ENCODE measurements at regions not wholly inside any gene's neighbourhood (a gene's known extent, or its start where the extent isn't known, plus 50 kb on each side); places are given as distances from the start of the nearest gene placed in this dataset.

DNA sequence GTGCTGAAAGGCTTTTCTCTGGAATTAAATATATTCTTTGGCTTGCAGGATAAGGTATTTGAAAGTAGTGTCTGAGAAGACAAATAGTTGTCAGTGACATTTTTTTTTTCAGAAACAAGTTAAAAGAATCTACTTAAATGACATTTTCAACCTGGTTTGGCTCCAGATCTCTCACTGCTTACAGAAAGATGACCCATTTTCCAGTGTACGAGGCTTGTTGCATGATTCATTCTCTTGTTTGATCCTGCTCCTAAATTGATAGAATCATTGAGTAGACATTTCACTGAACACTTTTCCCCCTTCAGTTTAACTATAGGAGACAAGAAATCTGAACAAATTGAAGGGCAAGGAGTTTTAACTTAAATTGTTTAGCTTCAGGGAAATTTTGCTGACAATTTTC lies 546.1 kb downstream of the ZNF608 start:
- DNase-seq (ENCODE audit: low read depth, low spot score) = no peak
- H3K27ac ChIP-seq (ENCODE audit: insufficient read depth, low read depth, low read length) = no peak overlapping the region
- H3K79me2 ChIP-seq (ENCODE audit: control insufficient read depth, insufficient read depth, low read length) = no peaks in the 10 kb centered on the region
- H3K36me3 ChIP-seq (ENCODE audit: control insufficient read depth in 2 of 2, extremely low read depth in 1 of 2, insufficient read depth in 2 of 2, low read length in 2 of 2) = no peaks in the 10 kb centered on the region
- CTCF ChIA-PET = no interaction called here
- H3K9me3 ChIP-seq (replicated peaks; ENCODE audit: control insufficient read depth, insufficient read depth, low read length) = no peaks in the 10 kb centered on the region
- no peak overlapping the region for H3K9ac ChIP-seq (replicated peaks; ENCODE audit: extremely low read depth, insufficient read depth, low read length)
- no peak for FAIRE-seq
- no peak overlapping the region for H2AFZ ChIP-seq (ENCODE audit: low read depth, low read length)
- H4K20me1 ChIP-seq (replicated peaks; ENCODE audit: control insufficient read depth, extremely low read depth, insufficient read depth, low read length) = no peaks in the 10 kb centered on the region
- POLR2A ChIA-PET = no interaction called here
- no peaks in the 10 kb centered on the region for H3K9me1 ChIP-seq (replicated peaks; ENCODE audit: control insufficient read depth, extremely low read depth, insufficient read depth, low read length)
- intact Hi-C loops (cut with micrococcal nuclease) = no loop called here
- H3K27me3 ChIP-seq (ENCODE audit: control insufficient read depth in 2 of 2, insufficient read depth in 2 of 2, low read length in 2 of 2) = no peaks in the 10 kb centered on the region
- BruUV-seq (replicated peaks) = no TSS peak
- TF ChIP-seq EZH2 (IDR thresholded peaks at IDR 0.05; ENCODE audit: borderline replicate concordance, low read depth, low read length, severe bottlenecking) (no peak), POLR2AphosphoS5 (IDR thresholded peaks at IDR 0.05; ENCODE audit: insufficient read depth, low read depth, low read length) (no peak), MYC (IDR thresholded peaks at IDR 0.05; ENCODE audit: low read depth, low read length) (no peak), JUN (IDR thresholded peaks at IDR 0.05; ENCODE audit: borderline replicate concordance, insufficient read depth, insufficient read length, low read depth) (no peak), FOS (IDR thresholded peaks at IDR 0.05; ENCODE audit: borderline replicate concordance, insufficient read depth, low read length) (no peak), POLR2A (IDR thresholded peaks at IDR 0.05; ENCODE audit: low read depth, low read length) (no peak), GATA2 (IDR thresholded peaks at IDR 0.05; ENCODE audit: insufficient read depth, insufficient read length, low read depth, low read length) (no peak)
- TF ChIP-seq, protein P1, sequence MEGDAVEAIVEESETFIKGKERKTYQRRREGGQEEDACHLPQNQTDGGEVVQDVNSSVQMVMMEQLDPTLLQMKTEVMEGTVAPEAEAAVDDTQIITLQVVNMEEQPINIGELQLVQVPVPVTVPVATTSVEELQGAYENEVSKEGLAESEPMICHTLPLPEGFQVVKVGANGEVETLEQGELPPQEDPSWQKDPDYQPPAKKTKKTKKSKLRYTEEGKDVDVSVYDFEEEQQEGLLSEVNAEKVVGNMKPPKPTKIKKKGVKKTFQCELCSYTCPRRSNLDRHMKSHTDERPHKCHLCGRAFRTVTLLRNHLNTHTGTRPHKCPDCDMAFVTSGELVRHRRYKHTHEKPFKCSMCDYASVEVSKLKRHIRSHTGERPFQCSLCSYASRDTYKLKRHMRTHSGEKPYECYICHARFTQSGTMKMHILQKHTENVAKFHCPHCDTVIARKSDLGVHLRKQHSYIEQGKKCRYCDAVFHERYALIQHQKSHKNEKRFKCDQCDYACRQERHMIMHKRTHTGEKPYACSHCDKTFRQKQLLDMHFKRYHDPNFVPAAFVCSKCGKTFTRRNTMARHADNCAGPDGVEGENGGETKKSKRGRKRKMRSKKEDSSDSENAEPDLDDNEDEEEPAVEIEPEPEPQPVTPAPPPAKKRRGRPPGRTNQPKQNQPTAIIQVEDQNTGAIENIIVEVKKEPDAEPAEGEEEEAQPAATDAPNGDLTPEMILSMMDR (IDR thresholded peaks at IDR 0.05; ENCODE audit: extremely low read depth in 1 of 2, insufficient read depth in 1 of 2, low read depth in 1 of 2, low read length in 2 of 2) = no peak
- H3K4me2 ChIP-seq (ENCODE audit: insufficient read depth, low read length) = no peak overlapping the region
- H3K4me1 ChIP-seq (ENCODE audit: control insufficient read depth, extremely low read depth, insufficient read depth, low read length) = no peaks in the 10 kb centered on the region
- no peak overlapping the region for H3K4me3 ChIP-seq (replicated peaks in 1 of 3; ENCODE audit: insufficient read depth in 1 of 3, low read depth in 1 of 3, low read length in 3 of 3)
- dilution Hi-C loops (cut with MboI; ENCODE audit: extremely low pct_ligation_motif_present, low sequenced_read_pairs) = no loop called here

Data from endothelial cell of umbilical vein (primary cell).